ENCODE measurements at regions not wholly inside any gene's neighbourhood (a gene's known extent, or its start where the extent isn't known, plus 50 kb on each side); places are given as distances from the start of the nearest gene placed in this dataset.

DNA sequence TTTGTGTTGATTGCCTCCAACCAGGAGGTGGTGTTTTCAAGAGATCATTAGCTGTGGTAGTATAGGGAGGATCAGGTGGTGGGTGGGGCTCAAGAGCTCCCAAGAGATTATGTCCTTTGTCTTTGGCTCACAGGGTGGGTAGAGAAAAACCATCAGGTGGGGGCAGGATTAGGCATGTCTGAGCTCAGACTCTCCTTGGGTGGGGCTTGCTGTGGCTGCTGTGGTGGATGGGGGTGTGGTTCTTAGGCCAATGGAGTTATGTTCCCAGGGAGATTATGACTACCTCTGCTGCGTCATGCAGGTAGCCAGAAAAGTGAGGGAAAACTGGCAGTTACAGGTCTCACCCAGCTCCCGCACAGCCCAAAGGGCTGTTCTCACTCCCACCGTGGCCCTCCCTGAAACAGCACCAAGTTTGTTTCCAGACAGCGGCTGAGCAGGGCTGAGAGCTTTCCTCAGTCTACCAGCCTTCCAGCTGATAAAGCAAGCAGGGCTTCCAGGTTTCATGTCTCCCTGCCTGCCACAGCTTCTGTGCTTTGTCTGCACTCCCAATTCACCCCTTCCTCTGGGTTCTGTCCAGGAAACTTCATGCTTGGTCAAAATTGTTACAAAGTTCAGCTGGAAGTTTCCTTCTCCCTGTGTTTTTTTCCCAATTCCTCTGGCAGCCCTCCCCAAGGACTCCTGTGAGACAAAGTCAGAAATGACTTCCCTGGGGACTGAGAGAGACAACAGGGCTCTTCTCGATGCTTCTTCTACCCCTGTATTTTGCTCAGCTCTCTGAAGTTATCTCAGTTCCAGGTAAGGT is 481.1 kb upstream of the MAN1A1 start:
- Histone ChIP-seq H3K79me1 (ENCODE audit: insufficient read depth, low read depth, low read length, poor library complexity, severe bottlenecking) (no peaks in the 10 kb centered on the region), H4K20me1 (ENCODE audit: control insufficient read depth, insufficient read depth, insufficient read length) (no peaks in the 10 kb centered on the region), H3K4ac (ENCODE audit: low read depth, low read length) (no peak overlapping the region), H3K9me3 (ENCODE audit: control insufficient read depth, low read depth, low read length) (no peaks in the 10 kb centered on the region), H3K14ac (ENCODE audit: insufficient read depth, low read length) (no peak overlapping the region), H3K18ac (ENCODE audit: insufficient read length, low read depth, low read length) (no peak overlapping the region), H2AFZ (ENCODE audit: low read length) (no peak overlapping the region), H3K23ac (ENCODE audit: insufficient read length, low read depth, low read length) (no peak overlapping the region), H3K27me3 (ENCODE audit: insufficient read depth, low read length) (no peaks in the 10 kb centered on the region), H3K4me1 (ENCODE audit: insufficient read depth, low read length) (no peaks in the 10 kb centered on the region), H3K9ac (ENCODE audit: extremely low read depth, insufficient read length, low read length) (no peak overlapping the region), H3K79me2 (ENCODE audit: insufficient read depth, low read length) (no peaks in the 10 kb centered on the region), H2BK15ac (ENCODE audit: low read depth, low read length) (no peak overlapping the region), H3K27ac (ENCODE audit: insufficient read length, low read depth, low read length) (no peak overlapping the region), H3K56ac (ENCODE audit: insufficient read length, low read depth, low read length) (no peak overlapping the region), H3K4me2 (ENCODE audit: insufficient read depth, insufficient read length, low read length) (no peak overlapping the region), H4K5ac (ENCODE audit: insufficient read length, low read depth, low read length) (no peak overlapping the region), H3T11ph (ENCODE audit: low read length) (no peak overlapping the region), H4K8ac (replicated peaks; ENCODE audit: insufficient read length, low read depth, low read length) (no peak overlapping the region), H2BK12ac (ENCODE audit: insufficient read length, low read depth, low read length) (no peak overlapping the region), H4K91ac (ENCODE audit: insufficient read length, low read depth, low read length) (no peak overlapping the region), H2BK20ac (ENCODE audit: low read depth, low read length, poor library complexity, severe bottlenecking) (peak overlapping the region; percentile 75), H3K23me2 (ENCODE audit: insufficient read length, low read depth, low read length, poor library complexity, severe bottlenecking) (no peaks in the 10 kb centered on the region), H2AK5ac (ENCODE audit: insufficient read length, low read length) (no peak overlapping the region), H2BK120ac (ENCODE audit: low read depth, low read length, poor library complexity, severe bottlenecking) (no peak overlapping the region), H2BK5ac (ENCODE audit: insufficient read length, low read length) (no peak overlapping the region)
- Mint-ChIP-seq H3K4me3 (no peak overlapping the region), H3K36me3 (ENCODE audit: insufficient read depth in 1 of 3, low read depth in 3 of 3) (no peaks in the 10 kb centered on the region), H3K27ac (peak overlapping the region; percentile 27 to 64 (median 61); a peak in 5 of 7 replicates), H3K4me1 (peaks cover 13% of the 10 kb centered on the region in 2 experiments), H3K9me3 (no peaks in the 10 kb centered on the region; a peak in 1 of 5 replicates), H3K27me3 (ENCODE audit: low read depth) (no peaks in the 10 kb centered on the region)
- WGBS (ENCODE audit: extremely low coverage, insufficient read length, low lambda C conversion rate): no CpG with 5 or more reads among the region's 5 CpGs
- TF ChIP-seq, protein P1, sequence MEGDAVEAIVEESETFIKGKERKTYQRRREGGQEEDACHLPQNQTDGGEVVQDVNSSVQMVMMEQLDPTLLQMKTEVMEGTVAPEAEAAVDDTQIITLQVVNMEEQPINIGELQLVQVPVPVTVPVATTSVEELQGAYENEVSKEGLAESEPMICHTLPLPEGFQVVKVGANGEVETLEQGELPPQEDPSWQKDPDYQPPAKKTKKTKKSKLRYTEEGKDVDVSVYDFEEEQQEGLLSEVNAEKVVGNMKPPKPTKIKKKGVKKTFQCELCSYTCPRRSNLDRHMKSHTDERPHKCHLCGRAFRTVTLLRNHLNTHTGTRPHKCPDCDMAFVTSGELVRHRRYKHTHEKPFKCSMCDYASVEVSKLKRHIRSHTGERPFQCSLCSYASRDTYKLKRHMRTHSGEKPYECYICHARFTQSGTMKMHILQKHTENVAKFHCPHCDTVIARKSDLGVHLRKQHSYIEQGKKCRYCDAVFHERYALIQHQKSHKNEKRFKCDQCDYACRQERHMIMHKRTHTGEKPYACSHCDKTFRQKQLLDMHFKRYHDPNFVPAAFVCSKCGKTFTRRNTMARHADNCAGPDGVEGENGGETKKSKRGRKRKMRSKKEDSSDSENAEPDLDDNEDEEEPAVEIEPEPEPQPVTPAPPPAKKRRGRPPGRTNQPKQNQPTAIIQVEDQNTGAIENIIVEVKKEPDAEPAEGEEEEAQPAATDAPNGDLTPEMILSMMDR (conservative IDR thresholded peaks at IDR 0.05): no peak
- no peak for DNase-seq

Data from H9 (cell line).